GM21528 (cell line): ENCODE measurements at regions not wholly inside any gene's neighbourhood (a gene's known extent, or its start where the extent isn't known, plus 50 kb on each side); places are given as distances from the start of the nearest gene placed in this dataset.

Source experiments
- ATAC-seq: cut with Tn5 transposase; IDR thresholded peaks from one replicate; pipeline ENCODE4 v1.9.1; 2021; ENCODE audit warnings: mild to moderate bottlenecking, moderate library complexity; ENCODE audit not compliant: unreplicated experiment, low FRiP score

GRCh38 chr2:191512874-191513273 lies 165.1 kb upstream of the NABP1 start:
- ATAC-seq, result no peak

GRCh38 chr2:191514613-191515012 lies 163.3 kb upstream of the NABP1 start:
- ATAC-seq, result no peak

DNA sequence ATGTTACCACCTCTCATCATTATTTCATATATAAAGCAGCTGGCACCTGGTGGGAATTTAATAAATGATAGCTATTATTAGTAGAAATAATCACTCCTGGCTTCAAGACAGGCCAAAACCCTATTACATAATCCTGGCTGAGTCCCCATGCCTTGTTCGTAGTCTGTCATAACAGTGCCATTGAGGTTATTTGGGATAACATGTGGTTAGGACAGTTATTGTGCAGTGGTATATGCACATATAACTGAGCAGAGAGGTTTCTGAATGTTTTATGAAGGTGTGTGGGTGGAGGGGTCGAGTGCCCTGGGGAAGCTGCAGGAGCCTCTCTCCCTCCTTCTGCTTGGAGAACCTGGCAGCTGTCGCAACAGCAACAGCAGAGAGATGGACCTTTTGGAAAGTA lies 162.4 kb upstream of the NABP1 start:
- ATAC-seq, result no peak

- ATAC-seq, result no peak
These were observed 161.7 kb upstream of the NABP1 start for GRCh38 chr2:191516260-191516659.

DNA sequence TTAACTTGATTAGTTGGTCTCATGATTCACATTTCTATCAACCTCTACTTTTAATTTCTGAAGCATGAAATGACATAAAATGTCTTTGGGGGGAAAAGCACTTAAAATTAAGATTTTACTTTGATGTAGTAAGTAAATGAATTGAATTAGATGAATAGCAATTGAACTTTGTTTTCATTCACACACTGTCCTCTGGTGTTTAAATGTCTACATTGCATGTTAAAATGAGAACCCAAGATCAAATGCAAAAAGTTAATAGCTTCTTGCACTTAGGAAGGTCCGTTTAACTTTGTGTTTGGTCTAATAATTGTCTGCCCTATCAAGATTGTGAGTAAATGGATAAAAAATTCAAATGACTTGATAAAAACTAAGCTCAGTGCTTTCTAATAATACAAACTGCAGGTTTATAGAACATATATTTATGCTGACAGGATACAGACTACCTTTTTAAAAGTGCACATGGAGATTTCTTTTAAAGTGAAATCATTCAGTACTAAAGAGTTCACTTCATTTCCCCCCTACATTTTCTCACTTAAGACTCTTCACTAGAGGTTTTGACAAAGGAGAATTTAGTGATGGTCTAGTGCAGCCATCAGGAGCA lies 156.2 kb upstream of the NABP1 start:
- ATAC-seq, result no peak

DNA sequence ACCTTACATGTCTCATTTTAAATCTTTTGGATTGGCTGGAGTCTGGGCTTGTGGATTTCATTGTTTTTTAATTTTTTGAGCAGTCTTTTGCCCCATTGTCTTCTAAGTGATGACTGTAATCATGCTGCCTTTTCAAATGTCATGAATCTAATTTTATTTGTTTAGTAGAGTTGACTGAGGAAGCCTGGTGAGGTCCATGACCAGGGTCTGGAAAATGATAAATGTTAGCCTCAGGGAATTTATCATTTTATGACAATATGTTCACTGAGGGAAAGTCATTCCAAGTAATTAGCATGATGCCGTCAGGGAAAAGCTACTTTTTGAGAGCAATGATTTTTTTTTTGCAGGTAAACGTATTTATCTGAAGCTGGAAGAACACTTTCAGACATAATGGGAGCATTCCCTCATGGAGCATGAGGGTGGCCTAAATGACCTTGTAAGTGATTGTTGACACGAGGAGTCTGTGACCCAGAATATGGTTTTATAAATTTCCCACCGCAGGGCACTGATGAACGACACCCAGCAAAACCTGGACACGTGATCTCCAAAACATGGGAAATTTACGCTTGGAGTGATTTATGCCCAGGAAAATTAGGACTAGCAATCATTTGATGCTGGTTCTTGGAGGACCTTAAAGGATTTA lies 155.3 kb upstream of the NABP1 start:
- ATAC-seq, result no peak

- no peak for ATAC-seq
These were observed 151.8 kb upstream of the NABP1 start for GRCh38 chr2:191526091-191526490.

DNA sequence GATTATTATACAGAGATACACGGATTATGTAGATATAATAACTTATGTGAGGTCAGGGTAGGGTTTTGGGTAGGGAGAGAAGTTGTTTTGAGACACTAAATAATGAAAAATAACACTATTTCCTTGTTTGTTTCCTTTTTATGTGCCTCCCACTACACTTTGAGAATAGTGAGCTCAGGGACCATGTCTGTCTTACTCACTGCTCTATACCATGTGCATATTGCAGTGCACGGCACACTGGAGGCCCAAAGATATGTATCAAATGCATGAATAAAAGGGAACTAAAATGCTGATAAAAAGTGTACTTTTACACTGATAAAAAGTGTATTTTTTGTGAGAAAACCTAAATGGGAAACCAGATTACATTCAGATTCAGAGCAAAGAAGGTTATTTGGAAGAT lies 151.4 kb upstream of the NABP1 start:
- no peak for ATAC-seq

DNA sequence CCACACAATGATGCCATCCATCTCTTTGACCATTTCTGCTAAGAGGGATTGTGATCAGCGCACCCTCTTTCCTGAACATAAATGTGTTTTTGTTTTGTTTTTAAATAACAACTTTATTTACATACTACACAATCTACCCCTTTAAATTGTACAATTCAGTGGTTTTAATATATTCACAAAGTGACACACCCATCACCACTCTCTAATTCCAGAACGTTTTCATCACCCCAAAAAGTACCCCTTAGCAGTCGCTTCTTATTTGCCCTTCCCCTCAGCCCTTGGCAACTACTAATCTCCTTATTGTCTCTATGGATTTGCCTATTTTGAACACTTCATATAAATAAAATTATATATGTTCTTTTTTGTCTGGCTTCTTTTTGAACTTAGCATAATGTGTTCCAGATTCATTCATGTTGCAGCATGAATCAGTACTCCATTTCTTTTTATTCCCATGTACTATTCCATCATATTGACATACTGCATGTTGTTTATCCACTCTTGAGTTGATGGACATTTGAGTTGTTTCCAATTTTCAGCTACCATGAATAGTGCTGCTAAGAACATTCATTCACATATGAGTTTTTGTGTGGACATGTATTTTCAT lies 150.9 kb upstream of the NABP1 start:
- ATAC-seq, result no peak

DNA sequence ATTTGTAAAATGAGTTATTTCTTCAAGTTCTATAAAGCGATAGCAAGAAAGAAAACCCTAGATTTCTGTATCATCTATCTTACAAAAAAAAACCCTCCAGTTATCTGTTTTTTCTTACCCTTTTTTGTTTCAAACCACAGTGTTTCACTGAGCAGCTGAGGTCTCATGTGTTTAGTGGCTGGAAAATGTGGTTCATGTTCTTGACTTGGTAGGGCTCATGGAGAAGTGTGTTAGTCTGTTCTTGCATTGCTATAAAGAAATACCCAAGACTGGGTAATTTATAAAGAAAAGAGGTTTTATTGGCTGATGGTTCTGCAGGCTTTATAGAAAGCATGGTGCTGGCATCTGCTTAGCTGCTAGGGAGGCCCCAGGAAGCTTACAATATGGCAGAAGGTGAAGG lies 147.3 kb upstream of the NABP1 start:
- ATAC-seq, result no peak

- no peak for ATAC-seq
These were observed 144.2 kb upstream of the NABP1 start for GRCh38 chr2:191533693-191534180.

- no peak for ATAC-seq
These were observed 140.0 kb upstream of the NABP1 start for GRCh38 chr2:191537921-191538320.

GRCh38 chr2:191538334-191538903 lies 139.5 kb upstream of the NABP1 start:
- no peak for ATAC-seq

GRCh38 chr2:191539068-191539467 lies 138.9 kb upstream of the NABP1 start:
- no peak for ATAC-seq

DNA sequence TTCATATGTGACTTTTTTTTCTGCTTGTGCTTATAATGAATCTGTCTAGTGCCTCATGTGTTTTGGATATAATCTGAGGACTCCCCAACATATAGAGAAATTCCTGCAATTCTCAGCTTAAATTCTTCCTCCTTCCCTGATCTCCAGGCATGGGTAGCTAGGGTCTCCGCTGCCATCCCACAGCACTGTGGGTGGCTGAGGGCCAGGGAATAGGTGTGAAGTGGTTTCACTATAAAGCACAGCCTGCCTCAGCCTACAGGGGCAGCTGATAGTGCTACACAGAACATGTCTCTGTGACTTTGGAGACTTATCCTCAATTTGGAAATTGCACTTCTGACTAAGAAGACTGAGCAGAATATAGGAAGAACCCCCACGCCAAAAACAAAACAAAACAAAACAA lies 137.3 kb upstream of the NABP1 start:
- no peak for ATAC-seq

DNA sequence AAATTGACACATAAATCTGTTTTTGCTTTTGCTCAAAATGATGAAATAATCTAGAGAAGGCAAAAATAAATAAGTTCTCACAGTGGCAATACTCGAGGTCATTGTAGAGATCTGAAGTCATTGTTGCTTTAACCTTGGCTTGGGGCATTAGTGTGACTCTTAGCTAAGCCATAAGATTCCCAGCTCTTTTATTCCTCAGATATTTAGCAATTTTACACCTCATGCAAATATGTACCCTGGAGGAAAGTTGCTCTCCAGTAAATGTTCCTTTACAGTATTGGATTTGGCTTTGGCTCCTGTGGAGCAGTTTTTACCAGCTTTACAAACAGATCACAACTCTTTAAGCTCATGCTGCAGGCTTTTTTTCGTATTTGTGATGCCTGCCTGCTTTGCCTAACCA lies 134.2 kb upstream of the NABP1 start:
- no peak for ATAC-seq

DNA sequence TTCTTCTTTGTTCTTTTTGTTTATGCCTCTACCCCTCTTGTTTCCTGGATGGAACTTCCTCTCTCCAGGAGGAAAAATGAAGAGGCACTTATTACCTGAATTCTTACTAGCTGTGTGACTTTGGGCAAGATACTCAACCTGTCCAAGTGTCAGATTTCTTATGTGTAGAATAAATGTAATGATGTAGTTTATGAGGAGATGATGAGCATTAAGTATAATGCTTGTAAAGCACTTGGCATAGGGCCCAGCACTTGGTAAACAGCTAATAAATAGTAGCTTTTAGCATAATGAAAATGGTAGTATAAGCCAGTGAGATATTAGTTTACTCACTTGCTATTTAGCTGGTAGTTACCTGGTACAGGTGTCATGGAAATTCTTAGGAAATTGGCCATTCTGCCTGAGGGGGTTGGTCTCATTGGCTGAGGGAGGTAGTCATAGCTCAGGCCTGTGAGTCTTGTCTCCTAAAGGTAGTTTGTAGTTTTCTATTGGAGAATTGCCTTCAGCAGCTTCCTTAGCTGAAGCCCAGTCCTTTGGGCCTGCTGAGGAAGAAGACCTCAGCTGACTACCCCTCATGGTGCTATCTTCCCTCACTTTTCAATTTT lies 133.4 kb upstream of the NABP1 start:
- ATAC-seq, result no peak

GRCh38 chr2:191545361-191545760 lies 132.6 kb upstream of the NABP1 start:
- no peak for ATAC-seq

DNA sequence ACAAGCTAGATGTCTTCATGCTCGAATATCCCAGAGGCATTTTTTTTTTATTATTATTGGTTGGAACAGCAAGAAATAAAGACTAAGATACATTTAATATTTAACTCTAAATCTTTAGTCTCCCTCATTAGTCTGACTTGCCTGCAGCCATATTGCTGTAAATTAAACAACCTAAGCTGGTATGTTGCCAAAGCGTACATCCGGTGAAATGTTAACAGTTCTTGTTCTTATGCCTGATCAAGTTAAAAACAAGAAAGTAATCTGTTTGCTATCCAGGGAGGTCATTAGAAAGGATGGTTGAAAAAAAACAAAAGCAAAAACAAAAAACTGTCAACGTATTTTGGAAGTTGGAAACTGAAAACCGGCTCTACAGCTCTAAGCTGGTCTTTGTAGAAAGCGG lies 125.9 kb upstream of the NABP1 start:
- no peak for ATAC-seq

GRCh38 chr2:191554240-191554639 lies 123.7 kb upstream of the NABP1 start:
- no peak for ATAC-seq

DNA sequence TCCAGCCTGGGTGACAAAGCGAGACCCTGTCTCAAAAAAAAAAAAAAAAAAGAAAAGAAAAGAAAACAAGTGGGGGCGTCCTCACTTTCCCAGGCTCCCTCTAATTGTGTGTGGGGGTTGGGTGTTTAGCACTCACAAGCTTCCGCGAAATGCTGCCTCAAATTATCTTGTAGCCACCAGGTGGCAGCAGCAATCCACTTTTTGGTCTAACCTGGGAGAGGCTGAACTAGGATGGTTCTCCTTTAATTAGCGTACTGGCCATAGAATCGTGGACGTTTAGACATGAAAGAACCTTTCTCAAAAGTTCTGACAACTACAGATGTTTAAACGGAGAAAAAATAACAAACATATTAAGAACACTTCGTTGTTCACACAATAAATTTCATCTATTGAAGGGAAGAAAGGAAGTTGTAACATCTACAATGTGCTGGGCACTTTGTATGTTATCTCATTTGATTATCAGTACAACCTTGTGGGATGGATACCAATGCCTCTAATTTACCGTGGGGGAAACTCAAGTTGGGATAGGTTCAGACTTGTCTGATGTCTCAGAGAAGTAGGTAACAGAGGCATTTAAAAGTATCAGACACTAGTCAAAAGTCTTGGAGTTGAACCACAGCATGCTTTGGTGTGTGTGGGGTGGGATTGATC lies 122.7 kb upstream of the NABP1 start:
- peak; percentile 95 for ATAC-seq
